GM20000 (cell line): ENCODE measurements at regions not wholly inside any gene's neighbourhood (a gene's known extent, or its start where the extent isn't known, plus 50 kb on each side); places are given as distances from the start of the nearest gene placed in this dataset.
"Not testable (repeated sequence)": the region's sequence is repeated elsewhere in the genome, so short reads cannot be mapped to it uniquely, and the experiment has no call there.

Source experiments
- DNase-seq: peaks from one replicate; pipeline ENCODE4 v3.0.0; 2012; ENCODE audit warnings: low spot score
- TF ChIP-seq, protein P1 (sequence below): IDR thresholded peaks from 2 replicates; pipeline ENCODE4 v1.5.1; 2012; ENCODE audit warnings: mild to moderate bottlenecking, control low read depth; ENCODE audit errors: extremely low read depth, missing control alignments

DNA sequence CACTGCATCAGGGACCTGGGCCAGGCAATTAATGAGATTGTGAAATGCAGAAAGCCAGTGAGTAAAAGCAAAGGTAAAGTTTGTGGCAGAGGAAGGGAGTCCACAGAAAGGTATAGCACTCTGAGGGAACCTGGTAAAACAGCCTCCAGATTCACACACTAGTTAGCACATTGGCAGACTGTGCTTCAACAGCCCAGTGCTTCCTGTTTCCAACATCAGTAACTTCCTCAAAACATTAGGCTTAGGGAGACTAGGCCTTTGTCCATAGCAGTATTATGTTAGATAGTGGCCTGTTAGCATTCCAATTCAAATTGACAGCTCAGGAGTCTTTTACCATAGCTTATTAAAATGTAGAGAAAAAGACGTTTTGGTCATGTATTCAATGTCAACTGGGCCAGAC, 582.6 kb upstream of the ACTRT1 start:
- TF ChIP-seq, protein P1, sequence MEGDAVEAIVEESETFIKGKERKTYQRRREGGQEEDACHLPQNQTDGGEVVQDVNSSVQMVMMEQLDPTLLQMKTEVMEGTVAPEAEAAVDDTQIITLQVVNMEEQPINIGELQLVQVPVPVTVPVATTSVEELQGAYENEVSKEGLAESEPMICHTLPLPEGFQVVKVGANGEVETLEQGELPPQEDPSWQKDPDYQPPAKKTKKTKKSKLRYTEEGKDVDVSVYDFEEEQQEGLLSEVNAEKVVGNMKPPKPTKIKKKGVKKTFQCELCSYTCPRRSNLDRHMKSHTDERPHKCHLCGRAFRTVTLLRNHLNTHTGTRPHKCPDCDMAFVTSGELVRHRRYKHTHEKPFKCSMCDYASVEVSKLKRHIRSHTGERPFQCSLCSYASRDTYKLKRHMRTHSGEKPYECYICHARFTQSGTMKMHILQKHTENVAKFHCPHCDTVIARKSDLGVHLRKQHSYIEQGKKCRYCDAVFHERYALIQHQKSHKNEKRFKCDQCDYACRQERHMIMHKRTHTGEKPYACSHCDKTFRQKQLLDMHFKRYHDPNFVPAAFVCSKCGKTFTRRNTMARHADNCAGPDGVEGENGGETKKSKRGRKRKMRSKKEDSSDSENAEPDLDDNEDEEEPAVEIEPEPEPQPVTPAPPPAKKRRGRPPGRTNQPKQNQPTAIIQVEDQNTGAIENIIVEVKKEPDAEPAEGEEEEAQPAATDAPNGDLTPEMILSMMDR = no peak
- DNase-seq = no peak

GRCh38 chrX:128623361-128623760, 571.2 kb upstream of the ACTRT1 start:
- TF ChIP-seq, protein P1 = no peak
- DNase-seq = no peak

DNA sequence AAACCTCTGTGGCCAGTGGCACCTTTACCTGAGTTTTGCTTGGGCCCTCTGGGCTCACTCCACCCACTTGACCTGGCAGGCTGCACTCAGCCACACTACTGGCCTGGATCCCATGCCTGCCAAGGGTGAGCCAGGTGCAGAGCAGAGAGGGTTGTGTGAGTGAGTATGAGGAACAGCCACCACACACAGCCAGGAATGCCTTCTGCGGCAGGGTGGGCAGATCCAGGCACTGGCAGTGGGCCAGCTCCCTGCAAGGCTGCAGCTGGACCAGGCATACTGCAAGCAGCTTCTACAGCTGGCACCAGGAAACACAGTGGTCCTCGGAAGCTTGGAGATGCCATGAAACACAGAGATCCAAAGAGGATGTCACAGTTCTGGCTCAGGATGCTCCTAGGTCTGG, 570.1 kb upstream of the ACTRT1 start:
- DNase-seq = no peak
- TF ChIP-seq, protein P1 = no peak

GRCh38 chrX:128619490-128619889, 567.3 kb upstream of the ACTRT1 start:
- DNase-seq = no peak
- TF ChIP-seq, protein P1 = no peak

- TF ChIP-seq, protein P1 = no peak
- DNase-seq = no peak
These were observed 564.7 kb upstream of the ACTRT1 start for GRCh38 chrX:128616933-128617332.

- not testable (repeated sequence) for DNase-seq
These were observed 554.6 kb upstream of the ACTRT1 start for GRCh38 chrX:128606817-128607216.

DNA sequence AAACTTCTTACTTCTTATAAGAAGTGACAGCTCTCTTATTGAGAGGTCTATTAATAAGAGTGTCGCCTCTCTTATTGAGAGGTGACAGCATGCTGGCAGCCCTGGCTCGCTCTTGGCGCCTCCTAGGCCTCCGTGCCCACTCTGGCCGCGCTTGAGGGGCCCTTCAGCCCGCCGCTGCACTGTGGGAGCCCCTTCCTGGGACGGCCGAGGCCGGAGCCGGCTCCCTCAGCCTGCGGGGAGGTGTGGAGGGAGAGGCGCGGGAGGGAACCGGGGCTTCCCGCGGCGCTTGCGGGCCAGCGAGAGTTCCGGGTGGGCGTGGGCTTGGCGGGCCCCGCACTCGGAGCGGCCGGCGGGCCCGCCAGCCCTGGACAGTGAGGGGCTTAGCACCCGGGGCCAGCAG, 554.2 kb upstream of the ACTRT1 start:
- not testable (repeated sequence) for DNase-seq

- no peak for DNase-seq
- TF ChIP-seq, protein P1 = no peak
These were observed 549.5 kb upstream of the ACTRT1 start for GRCh38 chrX:128601706-128602105.

GRCh38 chrX:128599632-128600031, 547.4 kb upstream of the ACTRT1 start:
- TF ChIP-seq, protein P1 = no peak
- DNase-seq = no peak
